Lower lobe of right lung (tissue), 2 donors: ENCODE measurements at regions not wholly inside any gene's neighbourhood (a gene's known extent, or its start where the extent isn't known, plus 50 kb on each side); places are given as distances from the start of the nearest gene placed in this dataset.

Source experiments
- ATAC-seq, 2 donors: fragments of 200-7000 bp; cut with Tn5 transposase; one replicate each; pipeline ENCODE4 v1.9.1; 2020 to 2022; ENCODE audit warnings: mild to moderate bottlenecking in 2 of 2, moderate library complexity in 2 of 2
- DNase-seq: peaks from one replicate; pipeline ENCODE4 v3.0.0-alpha.2; 2020
- H3K27ac ChIP-seq: fragments of 200-600 bp; one replicate; pipeline ENCODE4 v1.8.0; 2022
- H3K27me3 ChIP-seq: fragments of 200-600 bp; one replicate; pipeline ENCODE4 v1.8.0; 2022; ENCODE audit warnings: low read depth
- H3K36me3 ChIP-seq: fragments of 200-600 bp; one replicate; pipeline ENCODE4 v1.8.0; 2022; ENCODE audit warnings: mild to moderate bottlenecking
- H3K4me1 ChIP-seq: fragments of 200-600 bp; one replicate; pipeline ENCODE4 v1.8.0; 2022
- H3K4me3 ChIP-seq: fragments of 200-600 bp; one replicate; pipeline ENCODE4 v1.8.0; 2022; ENCODE audit warnings: mild to moderate bottlenecking
- H3K9me3 ChIP-seq: fragments of 200-600 bp; one replicate; pipeline ENCODE4 v1.8.0; 2022
- intact Hi-C: fragments of 100-400 bp; cut with DNase I; formaldehyde crosslinking; loops from one replicate; pipeline ENCODE4 v1.11.0; 2022
- TF ChIP-seq, protein P1 (sequence below): fragments of 200-600 bp; IDR thresholded peaks from one replicate; pipeline ENCODE4 v1.8.0; 2022; ENCODE audit warnings: antibody characterized with exemption, mild to moderate bottlenecking
- donor health status: DM: no; HTN: yes; CAD: no; lungs with severe emphysema.

DNA sequence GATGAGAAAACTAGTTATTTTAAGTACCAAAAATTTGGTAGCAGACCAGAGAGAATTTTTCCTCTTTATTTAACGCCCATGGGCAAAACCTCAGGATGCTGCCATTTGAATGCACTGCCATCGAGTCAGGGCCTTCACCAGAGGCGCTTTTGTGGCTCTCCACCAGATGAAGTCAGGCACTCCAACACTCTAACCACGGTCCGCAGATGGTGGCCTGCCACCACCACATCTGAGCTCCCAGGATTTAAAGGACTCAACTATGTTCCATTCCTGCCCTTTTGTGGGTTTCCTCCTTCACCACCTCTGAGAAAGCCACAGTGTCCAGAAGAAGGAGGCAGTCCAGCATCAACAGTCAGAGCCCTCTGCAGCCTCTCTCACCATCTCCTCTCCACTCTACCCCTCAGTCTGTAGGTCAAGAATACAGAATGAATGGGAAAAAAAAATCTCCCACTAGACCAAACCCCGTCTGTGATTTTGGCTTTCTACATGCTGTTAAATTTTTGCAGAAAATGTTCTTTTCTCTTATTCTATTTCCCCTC, 647.4 kb downstream of the USP25 start:
- no peak for DNase-seq
- intact Hi-C loops: no loop called here
- no peak for ATAC-seq
- Histone ChIP-seq H3K27ac (no peak overlapping the region), H3K4me3 (no peak overlapping the region), H3K27me3 (no peaks in the 10 kb centered on the region), H3K36me3 (no peaks in the 10 kb centered on the region), H3K4me1 (no peaks in the 10 kb centered on the region), H3K9me3 (no peaks in the 10 kb centered on the region)
- TF ChIP-seq, protein P1, sequence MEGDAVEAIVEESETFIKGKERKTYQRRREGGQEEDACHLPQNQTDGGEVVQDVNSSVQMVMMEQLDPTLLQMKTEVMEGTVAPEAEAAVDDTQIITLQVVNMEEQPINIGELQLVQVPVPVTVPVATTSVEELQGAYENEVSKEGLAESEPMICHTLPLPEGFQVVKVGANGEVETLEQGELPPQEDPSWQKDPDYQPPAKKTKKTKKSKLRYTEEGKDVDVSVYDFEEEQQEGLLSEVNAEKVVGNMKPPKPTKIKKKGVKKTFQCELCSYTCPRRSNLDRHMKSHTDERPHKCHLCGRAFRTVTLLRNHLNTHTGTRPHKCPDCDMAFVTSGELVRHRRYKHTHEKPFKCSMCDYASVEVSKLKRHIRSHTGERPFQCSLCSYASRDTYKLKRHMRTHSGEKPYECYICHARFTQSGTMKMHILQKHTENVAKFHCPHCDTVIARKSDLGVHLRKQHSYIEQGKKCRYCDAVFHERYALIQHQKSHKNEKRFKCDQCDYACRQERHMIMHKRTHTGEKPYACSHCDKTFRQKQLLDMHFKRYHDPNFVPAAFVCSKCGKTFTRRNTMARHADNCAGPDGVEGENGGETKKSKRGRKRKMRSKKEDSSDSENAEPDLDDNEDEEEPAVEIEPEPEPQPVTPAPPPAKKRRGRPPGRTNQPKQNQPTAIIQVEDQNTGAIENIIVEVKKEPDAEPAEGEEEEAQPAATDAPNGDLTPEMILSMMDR: no peak

DNA sequence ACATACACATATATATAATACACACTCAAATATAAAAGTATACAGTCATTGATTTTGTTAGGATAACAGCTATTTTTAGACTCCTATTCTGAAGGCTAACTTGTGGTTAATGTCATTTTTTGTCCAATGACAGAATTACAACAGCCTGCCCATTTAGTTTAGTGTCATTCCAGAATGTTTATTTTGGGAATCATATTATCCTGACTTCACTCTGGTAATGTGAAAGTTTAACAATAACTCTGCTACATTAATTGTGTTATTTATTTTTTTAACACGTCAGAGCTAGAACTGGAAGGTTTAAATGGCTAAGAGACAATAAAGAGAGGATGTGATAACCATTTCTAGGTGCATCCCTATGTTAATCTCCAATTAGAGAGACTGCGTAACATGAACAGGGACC, 648.1 kb downstream of the USP25 start:
- no peaks in the 10 kb centered on the region for H3K36me3 ChIP-seq
- TF ChIP-seq, protein P1: no peak
- ATAC-seq: no peak
- intact Hi-C loops: no loop called here
- H3K9me3 ChIP-seq: no peaks in the 10 kb centered on the region
- H3K4me3 ChIP-seq: no peak overlapping the region
- H3K4me1 ChIP-seq: no peaks in the 10 kb centered on the region
- no peak overlapping the region for H3K27ac ChIP-seq
- DNase-seq: no peak
- no peaks in the 10 kb centered on the region for H3K27me3 ChIP-seq

DNA sequence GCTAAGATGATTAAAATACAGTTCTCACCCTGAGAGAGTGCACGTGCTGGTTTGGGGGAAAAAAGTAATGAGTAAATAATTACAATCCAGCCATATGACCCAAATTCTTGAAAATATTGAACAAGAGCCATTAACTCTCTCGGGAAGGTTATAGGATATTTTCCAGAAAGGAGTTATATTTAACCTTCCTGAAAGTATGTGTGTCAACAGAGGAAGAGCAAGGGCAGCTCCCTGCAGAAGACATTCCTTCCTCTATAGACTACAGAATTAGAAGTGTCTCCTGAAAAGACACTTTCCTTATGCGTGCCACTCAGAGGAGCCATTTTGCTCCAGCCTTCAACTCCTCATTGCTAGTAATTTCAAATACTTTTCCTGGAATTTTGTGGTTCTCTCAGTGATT, 648.7 kb downstream of the USP25 start:
- Histone ChIP-seq H3K27me3 (no peaks in the 10 kb centered on the region), H3K9me3 (no peaks in the 10 kb centered on the region), H3K4me1 (no peaks in the 10 kb centered on the region), H3K27ac (no peak overlapping the region), H3K4me3 (no peak overlapping the region), H3K36me3 (no peaks in the 10 kb centered on the region)
- DNase-seq (no peak), ATAC-seq (no peak)
- TF ChIP-seq, protein P1: no peak
- intact Hi-C loops: no loop called here

DNA sequence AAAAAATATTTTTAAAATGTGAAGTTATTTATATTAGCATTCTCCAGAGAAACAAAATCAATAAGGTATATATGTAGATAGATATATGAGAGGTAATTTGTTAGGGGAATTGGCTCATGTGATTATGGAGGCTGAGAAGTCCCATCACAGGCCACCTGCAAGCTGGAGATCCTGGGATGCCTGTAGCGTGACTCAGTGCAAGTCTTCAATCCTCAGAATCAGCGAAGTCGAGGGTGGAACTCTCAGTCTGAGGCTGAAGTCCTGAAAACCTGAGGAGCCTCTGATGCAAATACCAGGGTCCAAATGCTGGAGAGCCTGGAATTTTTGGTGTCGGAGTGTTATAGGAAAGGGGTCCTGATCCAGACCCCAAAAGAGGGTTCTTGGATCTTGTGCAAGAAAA, 658.5 kb downstream of the USP25 start:
- Histone ChIP-seq H3K9me3 (no peaks in the 10 kb centered on the region), H3K27me3 (no peaks in the 10 kb centered on the region), H3K36me3 (no peaks in the 10 kb centered on the region), H3K27ac (no peak overlapping the region), H3K4me1 (no peaks in the 10 kb centered on the region), H3K4me3 (no peak overlapping the region)
- no peak for ATAC-seq
- DNase-seq: no peak
- intact Hi-C loops: no loop called here
- TF ChIP-seq, protein P1: no peak

DNA sequence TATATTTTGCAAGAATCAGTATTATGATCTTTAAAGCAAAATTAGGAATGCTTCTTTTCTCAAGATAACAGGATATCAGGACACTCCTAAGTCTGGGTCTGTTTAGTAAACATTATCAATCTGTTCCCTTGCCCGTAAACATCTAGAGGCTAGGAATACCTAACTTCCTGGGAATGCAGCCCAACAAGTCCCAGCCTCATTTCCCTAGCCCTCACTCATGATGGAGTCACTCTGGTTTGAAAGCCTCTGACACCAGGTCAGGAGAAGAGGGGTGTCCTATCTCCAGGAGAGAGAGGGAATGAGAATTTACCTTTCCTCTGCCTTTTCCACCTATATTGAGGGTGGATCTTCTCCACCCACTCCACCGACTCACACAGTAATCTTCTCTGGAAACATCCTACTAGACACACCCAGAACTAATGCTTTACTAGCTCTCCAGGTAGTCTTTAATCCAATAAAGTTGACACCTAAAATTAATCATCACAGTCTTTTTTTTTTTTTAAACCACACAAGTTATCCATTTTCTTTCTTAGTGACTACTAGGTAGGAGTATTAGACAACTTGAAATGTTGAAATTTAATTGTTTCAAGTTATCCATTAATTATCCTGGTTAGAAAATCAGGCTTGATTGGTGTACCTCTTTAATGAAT, 659.3 kb downstream of the USP25 start:
- Histone ChIP-seq H3K4me1 (no peaks in the 10 kb centered on the region), H3K9me3 (no peaks in the 10 kb centered on the region), H3K27ac (no peak overlapping the region), H3K36me3 (no peaks in the 10 kb centered on the region), H3K4me3 (no peak overlapping the region), H3K27me3 (no peaks in the 10 kb centered on the region)
- TF ChIP-seq, protein P1: no peak
- ATAC-seq: no peak
- no peak for DNase-seq
- intact Hi-C loops: no loop called here
